ENCODE measurements at regions not wholly inside any gene's neighbourhood (a gene's known extent, or its start where the extent isn't known, plus 50 kb on each side); places are given as distances from the start of the nearest gene placed in this dataset.
"Not testable (repeated sequence)": the region's sequence is repeated elsewhere in the genome, so short reads cannot be mapped to it uniquely, and the experiment has no call there.

DNA sequence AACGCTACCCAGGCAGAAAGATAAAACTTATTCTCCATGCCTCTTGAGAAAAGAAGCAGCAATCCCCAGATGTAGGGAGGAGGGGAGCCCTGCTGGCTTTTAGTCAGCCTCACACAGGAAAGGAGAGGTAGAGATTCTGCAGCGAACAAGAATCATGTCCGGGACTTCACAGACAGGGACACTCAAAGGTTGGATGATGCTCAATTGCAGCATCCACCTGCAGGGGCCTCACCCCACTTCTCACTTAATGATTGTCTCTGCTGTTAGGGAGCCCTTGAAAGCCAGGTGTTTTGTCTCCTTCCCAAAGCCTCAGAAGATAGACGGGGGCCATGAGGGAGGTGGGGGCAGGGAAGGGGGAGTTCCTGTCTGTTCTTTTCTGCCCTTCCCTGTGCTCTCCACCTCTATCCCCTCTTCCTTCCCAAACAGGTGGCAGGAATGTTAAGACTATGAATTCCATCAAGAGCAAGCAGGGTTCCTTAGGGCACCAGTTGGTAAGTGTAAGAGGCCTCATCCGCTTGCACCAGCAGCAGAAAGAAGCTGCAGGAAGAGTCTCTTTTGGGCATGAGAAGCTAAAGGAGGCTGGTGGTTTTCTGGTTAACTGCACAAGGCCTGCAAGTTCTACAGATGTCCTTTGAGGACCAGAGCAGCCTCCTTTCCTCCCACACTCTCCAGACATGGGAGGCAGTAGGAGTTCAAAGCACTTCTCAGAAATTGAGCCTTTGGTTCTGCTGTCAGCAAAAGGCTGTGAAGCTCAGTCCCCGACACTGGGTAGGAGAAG, 154.7 kb upstream of the TNP1 start:
- no peak for ATAC-seq

DNA sequence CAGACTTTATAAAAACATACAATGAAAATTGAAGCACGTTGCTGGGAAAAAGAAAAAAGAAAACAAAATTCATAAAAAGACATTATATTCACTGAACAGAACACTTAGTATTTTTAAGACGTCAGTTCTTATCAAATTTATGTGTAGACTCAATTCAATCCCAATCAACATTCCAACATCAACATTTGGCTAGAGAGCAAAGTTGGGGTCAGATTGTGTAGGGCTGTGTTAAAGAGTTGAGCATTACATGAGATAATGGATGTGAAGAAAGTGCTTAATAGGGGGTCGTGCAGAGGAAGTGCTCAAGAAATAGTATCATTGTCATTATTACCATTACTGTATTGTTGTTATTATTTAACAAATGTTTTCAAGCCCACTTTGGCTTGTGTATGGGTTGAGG, 154.1 kb upstream of the TNP1 start:
- no peak for ATAC-seq

DNA sequence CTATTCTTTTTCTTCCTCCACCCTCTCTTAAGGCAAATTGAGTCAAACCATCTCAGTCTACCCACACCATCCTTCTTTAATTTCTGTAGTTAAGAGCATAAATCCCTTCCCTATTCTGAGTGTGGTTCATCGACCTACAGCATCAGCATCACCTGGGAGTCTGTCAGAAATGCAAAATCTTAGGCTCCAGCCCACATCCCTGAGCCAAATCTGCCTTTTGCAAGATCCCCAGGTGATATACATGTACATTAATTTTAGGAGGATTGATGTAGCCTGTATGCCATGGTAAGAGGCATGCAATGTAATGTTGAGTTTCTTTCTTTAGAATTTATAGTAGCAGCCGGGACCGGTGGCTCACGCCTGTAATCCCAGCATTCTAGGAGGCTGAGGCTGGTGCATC, 151.7 kb upstream of the TNP1 start:
- no peak for ATAC-seq

DNA sequence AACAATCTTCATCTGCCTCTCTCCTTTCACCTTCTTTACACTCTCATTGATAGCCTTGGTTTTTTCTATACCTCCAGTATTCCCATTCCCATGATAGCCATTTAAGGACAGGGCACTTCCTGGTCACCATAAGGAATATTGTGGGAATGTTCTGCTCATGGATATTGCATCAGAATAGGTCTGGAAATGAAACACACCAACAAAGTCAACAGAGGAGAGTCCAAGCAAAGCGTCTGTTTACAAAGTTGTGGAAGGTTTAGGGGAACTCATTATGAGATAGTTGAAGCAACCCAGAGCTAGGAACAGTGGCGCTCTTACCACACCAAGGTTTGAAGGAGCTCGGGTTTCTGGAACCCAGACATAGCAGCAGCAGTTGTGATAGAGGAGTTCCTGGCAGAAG, 150.3 kb upstream of the TNP1 start:
- no peak for ATAC-seq

DNA sequence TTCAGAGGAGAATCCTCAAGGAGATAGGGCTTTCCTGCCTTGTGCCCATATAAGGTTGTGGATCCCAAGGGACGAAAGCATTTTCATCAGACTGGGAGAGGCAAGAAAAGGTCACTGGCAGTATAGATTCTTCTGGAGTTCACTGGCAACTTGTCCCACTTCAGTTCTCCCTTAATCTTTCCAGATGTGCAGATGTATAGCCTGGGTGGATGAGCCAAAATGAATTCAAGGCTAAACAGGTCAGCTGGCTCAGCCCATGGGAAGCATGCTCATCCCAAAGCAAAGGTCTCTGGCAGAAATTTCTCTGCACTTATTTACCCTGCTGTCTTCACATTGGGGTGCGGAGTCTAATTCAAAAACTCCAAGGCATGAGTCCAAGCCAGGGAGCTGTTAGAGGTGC, 148.9 kb upstream of the TNP1 start:
- no peak for ATAC-seq

DNA sequence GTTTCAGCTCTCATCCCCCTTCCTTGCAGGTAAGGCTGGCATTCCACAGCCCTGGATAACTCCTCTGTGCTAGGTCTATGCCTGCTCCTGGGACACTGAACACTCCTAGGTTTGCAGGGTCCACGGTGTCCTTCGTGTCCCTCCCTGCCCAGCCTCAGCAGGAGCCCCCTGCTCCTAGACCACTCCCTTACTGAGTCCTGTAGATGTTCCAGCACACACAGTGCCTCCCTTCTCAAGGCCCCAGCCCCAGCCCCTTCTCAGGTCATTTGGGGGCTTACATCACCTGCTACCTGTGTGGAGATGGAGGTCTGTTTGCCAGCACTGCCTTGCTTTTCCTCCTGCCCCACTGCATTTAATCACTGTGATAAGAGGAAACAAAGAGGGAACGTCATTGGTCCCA, 146.4 kb upstream of the TNP1 start:
- no peak for ATAC-seq

DNA sequence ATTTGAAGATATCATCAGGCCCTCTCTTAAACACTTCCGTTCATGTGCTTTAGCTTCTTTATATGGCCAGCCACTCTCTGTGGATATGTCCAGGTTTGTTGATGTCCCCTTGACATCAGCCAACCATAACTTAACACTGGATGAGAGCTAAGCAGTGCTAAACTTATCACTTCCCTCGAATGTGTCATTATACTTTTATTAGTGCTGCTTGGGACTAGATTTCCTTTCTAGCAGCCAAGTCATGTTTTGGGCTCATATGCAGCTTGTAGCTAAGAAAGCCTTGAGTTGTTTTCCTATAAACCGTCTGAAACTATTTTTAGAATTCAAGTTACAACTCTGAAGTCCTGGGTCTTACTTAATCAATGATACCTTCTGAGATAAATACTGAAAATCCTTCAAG, 144.8 kb upstream of the TNP1 start:
- no peak for ATAC-seq

DNA sequence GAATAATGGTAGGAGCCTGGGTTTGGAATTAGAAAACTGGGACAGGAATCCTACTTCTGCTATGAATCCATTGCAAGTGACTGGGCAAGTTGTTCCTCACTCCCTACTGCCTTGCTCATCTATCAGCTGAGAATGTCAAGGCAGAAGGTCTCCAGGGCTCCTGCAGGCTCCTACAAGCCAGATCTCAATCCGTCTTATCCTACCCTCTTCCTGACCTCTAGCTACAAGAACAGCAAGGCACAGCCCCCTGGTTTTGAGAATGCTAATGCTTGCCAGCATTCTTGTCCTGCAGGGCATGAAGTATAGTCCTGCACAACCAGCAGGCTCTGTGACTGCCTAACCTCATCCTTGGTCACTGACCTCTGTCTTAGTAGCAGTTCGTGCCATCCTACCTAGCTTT, 141.9 kb upstream of the TNP1 start:
- no peak for ATAC-seq

DNA sequence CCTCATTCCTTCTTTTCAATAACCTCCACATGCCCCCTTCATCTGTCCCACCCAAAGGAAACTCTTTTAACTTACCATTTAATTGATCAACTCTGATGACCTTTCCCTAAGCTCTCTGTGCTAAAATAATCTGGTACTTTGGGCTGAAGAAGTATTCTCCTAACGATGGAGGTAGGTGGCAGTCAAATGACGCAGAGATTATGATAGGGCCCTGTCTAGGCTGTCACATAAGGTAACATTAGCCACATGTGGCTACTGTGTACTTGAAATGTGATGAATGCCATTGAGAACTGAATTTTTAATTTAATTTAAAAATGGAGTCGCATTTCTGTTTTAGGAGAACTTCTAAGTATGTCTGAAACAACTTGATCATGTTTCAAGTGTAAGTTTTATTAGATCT, 140.5 kb upstream of the TNP1 start:
- ATAC-seq = no peak

DNA sequence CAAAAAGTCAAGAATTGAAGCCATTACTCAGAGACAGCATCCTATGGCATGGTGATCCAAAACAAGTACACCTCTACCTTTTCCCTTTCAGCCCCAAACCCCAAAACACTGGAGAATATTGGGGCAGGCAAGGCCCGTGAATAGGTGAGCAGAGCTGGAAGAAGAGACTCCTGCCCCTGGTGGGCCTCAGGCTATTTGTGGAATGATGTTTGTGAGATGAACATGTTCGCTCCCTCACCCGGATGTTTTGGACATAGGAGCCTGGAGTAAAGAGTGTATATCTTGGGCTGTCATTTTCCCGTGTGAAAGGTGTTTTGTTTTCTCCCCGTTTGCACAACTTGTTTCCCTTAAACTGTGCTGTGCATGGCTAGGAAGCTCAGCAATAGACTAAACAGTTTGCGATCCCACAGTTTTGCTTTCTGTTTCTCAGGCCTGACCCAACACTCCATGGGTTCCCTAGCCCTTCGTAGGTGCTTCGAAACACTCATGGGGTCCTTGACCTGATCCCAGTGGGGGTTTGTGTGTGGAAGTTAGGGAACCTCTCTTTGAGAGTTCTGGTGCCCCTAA, 136.5 kb upstream of the TNP1 start:
- ATAC-seq = no peak

DNA sequence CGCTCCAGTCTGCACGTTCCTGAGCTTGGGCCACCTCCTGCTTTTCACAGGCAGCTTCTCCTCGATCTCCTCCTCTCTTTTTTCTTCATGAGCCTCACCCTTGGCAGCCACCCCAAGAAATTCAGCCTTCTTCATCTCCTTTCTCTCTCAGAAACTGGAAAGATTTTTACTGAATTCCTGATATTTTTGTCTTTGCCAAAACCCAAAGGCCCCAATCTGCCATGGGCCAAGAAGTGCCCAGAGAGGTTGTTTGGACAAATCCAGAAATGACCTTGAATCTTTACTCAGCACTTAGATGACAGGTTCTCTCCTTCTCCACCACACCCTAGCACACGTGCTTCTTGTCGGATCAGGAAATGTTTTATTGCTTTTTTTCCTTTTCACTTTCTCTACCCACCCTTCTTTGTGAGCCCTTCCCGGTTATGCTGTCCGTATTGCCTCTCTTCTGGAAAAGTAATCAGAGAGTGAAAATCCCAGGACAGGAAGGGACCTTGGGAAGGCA, 134.5 kb upstream of the TNP1 start:
- no peak for ATAC-seq

DNA sequence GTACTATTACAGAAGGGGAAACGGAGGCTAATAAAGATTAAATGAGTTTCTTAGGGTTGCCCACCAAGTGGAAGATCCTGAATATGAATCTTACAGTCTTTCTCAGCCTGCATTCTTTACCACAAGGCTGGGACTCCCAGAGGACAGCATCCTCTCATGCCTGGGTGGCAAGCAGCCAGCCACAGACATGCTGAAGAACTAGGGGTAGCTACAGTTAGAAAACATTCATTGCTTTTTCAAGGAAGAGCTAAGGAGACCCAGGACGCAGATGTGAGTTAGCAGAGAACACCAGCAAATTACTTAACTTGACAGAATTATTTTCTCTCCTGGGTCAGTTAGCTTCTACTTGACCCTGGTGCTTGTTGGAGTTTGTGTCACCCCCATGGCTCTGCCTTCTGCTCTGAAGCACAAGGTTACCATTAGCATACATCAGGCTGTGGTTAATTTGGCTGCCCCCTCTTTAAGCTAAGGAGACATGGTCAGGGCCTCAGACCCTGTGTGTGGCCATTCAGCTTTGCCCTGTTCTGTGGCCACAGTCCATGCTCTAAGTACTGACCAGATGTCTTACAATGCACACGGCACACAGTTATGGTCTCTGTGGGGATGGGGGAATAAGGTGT, 132.3 kb upstream of the TNP1 start:
- ATAC-seq = no peak

DNA sequence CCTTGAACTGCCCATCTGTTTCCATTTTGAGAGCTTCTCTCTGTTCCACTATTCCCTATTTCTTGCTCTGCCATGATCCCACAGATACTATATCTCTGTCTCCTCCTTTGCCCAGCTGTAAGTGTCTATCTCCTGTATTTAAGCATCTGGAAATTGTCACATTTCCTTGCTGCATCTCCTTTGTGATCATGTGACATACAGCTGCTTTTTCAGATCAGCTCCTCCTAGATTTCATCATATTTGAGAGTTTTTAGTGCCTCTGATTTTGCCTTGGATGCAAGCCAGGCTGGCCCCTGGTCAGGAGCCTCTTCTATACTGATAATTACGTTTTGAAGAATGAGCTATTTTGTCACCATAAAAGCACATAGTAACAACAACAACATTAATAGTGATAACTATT, 131.7 kb upstream of the TNP1 start:
- ATAC-seq = no peak

DNA sequence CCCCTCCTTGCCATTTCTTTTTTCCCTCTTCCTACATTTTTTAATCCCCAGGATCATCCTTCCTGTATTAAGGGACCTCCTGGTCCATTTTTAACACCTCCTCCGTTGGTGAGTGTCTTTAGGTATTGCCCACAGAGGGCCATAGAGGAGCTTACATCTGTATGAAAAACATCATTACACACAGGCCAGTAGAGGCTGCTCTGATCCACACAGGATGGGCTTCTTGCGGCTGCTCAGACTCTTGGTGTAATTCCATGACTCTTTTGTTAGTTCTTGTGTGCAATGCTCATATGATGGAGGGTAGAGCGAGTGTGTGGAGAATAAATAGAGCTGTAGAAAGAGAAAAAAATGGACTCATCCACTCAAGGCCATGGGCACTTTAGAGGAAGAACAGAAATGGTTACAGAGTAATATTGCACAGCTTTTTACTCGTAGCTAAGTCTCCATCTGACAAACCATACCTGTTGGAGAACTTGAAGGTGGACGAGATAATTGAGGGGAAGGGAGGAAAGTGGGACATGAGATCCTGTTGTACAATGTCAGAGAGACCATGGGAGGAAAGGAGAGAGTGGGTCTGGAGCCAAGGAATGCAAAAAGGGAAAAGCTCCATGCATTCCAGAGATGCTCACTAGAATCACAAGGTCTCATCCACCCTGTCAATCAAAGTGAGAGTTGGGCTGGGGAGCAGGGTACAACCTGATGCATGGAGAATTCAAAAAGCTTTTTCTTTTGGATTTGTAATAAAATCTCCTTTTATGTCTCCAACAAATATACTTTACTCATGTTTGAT, 129.7 kb upstream of the TNP1 start:
- no peak for ATAC-seq

DNA sequence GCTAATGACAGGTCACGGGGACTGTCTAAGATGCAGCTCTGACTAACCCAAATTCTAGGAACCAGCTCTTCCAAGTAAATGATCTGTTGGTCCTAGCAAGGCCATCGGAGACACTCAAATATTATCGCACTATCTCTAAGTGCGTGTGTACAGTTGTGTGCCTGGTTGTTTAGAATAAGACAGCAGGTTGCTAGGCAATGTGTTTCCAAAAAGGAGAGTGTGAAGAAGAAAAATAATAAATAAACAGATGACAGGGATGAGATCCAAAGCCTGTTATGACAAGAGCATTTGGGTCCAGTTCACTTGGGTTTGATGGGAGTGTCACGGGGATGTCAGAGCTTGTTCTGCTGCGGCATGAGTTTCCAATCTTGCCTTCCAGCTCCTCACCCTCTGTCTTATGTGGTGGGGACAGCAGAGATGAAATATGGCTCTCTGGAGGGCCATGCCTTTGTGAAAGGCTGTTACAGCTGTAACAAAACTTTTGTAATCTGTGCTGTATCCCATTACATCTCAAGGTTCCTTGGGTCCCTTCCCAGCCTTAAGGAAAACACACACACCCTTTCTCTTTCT, 127.5 kb upstream of the TNP1 start:
- ATAC-seq = no peak

DNA sequence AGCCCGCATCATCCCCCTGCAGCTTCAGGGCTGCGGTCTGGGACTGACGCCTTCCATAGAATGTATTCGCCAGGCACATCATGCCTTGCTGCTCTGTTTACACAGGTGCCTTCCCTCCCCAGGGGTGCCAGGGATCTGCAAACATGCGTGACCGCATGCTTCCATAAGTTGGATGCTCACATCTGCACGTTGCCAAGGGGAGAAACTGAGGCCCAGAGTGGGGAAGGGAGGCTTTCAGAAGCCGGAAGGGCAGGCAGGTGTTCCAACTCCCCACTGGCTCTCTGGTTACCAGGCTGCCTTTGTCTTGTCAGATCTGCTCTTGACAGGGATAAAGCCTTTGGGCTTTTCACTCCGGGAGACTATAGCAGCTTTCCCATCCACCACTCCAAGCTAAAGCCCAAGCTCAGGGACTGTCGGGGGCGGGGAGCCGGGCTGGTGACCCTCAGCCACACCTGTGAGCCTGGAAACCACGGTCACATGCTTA, 125.8 kb upstream of the TNP1 start:
- no peak for ATAC-seq

DNA sequence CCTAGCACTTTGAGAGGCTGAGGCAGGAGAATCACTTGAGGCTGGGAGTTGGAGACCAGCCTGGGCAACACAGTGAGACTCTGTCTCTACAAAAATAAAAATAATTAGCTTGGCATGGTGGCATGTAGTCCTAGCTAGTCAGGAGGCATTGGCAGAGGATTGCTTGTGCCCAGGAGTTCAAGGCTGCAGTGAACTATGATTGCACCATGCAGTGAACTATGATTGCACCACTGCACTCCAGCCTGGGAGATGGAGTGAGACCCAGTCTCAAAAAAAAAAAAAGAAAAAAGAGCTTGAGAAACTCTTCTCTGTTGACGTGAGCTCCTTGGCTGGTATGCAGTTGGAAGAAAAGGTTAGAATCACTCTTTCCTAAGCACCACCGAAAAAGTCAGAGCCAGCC, 125.1 kb upstream of the TNP1 start:
- ATAC-seq = no peak

DNA sequence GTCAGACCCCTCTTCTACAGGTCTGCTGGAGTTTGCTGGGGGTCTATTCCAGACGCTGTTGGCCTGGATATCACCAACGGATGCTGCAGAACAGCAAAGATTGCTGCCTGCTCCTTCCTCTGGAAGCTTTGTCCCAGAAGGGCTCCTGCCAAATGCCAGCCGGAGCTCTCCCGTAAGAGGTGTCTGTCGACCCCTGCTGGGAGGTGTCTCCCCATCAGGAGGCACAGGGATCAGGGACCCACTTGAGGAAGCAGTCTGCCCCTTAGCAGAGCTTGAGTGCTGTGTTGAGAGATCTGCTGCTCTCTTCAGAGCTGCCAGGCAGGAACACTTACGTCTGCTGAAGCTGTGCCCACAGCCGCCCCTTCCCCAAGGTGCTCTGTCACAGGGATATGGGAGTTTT, 122.1 kb upstream of the TNP1 start:
- not testable (repeated sequence) for ATAC-seq

DNA sequence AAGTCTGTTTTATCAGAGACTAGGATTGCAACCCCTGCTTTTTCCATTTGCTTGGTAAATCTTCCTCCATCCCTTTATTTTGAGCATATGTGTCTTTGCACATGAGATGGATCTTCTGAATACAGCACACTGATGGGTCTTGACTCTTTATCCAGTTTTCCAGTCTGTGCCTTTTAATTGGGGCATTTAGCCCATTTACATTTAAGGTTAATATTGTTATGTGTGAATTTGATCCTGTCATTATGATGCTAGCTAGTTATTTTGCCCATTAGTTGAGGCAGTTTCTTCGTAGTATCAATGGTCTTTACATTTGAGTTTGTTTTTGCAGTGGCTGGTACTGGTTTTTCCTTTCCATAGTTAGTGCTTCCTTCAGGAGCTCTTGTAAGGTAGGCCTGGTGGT, 120.6 kb upstream of the TNP1 start:
- not testable (repeated sequence) for ATAC-seq

DNA sequence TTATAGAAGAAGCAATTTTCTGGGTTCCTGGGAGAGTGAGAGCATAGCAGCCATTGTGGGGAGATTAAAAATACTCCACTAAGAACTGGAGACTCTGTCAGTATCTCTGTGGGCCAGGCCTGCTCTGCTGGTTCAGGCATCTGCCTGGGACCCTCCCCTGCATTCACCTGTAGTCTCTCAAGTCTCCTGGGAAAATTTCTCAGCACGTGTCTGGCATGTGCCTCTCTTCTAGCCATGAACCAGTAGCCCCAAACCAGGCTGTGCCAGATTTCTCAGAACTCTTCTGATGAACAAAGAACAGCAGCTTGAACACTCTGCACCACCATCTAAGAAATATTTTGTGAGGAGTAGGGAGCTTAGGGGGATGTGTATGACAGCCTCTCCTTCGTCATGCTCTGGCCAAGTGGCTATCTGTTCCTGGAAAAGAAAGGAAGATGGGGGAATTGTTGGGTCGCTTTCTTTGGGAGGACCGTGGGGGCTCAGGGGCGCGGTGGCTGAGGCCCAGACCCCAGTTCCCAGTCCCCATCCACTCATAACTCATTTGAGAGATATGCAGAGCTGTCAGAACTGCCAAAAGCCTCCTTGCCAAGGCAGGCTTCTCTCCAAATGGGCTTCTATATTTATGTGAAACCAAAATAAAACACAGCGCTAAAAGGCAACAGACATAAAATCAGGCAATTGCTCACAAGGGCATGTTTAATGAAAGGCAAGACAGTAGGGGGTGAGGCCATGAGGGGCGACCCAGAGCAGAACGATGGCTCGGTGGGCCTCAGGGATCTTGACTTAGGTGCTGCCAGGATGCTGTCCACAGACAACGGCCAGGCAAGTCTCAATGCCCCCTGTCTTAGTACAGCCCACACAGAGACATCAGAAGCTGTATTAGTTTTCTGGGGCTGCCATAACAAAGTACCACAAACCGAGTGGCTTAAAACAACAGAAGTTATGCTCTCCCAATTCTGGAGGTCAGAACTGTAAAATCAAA, 114.7 kb upstream of the TNP1 start:
- no peak for ATAC-seq

DNA sequence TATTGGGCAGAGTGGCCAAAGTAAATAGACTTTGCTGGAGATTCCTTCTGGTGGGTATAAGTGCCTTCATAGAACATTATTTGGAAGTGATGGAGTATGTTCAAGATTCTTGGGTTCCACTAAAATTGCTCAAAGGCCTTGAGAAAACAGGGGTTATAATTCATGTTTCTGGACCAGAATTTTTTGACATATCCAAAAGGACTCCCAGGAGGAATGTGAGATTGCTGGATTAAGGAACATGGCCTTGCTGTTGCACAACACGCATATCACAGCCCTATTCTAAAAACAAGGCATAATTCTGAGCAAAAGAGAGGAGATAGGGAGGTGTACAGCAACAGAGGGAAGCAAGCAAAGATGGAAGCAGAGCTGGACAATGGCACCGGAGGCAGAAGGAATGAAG, 111.7 kb upstream of the TNP1 start:
- ATAC-seq = no peak
